Prostate gland (tissue), 2 donors: ENCODE measurements at regions not wholly inside any gene's neighbourhood (a gene's known extent, or its start where the extent isn't known, plus 50 kb on each side); places are given as distances from the start of the nearest gene placed in this dataset.

Source experiments
- CTCF ChIP-seq, 4 experiments: fragments of 200-600 bp in 2 of 4; fragments of 450-650 bp in 2 of 4; sonication (generic) in 2 of 4; IDR thresholded peaks; 1 replicate in 3 of 4; 2 replicates in 1 of 4; pipeline ENCODE4 v1.5.1; 2016 to 2019; ENCODE audit warnings: antibody characterized with exemption in 4 of 4, mild to moderate bottlenecking in 2 of 4, moderate library complexity in 2 of 4
- POLR2AphosphoS5 ChIP-seq: sonication (generic); formaldehyde crosslinking; IDR thresholded peaks from one replicate; pipeline ENCODE4 v1.6.1; 2017; ENCODE audit warnings: antibody characterized with exemption

DNA sequence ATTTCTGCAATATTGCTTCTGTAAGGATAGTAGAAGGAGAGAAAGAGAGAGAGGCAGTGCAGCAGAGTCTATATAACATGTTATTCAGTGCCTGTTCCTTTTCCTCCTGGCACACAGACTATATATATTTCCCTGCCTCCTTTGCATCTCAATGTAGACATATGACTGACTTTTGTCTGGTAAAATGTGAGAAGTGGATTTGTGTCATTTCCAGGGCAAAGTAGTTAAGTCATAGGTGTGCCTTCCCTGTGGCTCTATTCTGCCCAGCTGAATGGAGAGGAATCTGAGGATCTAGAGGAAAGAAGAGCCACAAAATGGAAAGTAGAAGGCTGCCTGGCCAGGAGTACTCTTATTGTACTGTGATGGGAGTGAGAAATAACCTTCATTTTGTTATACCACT lies 54.6 kb upstream of the CADPS start:
- TF ChIP-seq CTCF (IDR thresholded peaks at IDR 0.05) (no peak), POLR2AphosphoS5 (no peak)
